ENCODE measurements at regions not wholly inside any gene's neighbourhood (a gene's known extent, or its start where the extent isn't known, plus 50 kb on each side); places are given as distances from the start of the nearest gene placed in this dataset.

- Histone ChIP-seq H3K27me3 (ENCODE audit: control insufficient read depth, insufficient read depth, low read length) (no peaks in the 10 kb centered on the region), H3K36me3 (ENCODE audit: control insufficient read depth, insufficient read depth, low read length) (no peaks in the 10 kb centered on the region), H3K4me3 (ENCODE audit: low read depth, low read length) (no peak overlapping the region)
- TF ChIP-seq CTCF (IDR thresholded peaks at IDR 0.05; ENCODE audit: insufficient read depth, low read length, severe bottlenecking): no peak
- FAIRE-seq (no peak), DNase-seq (ENCODE audit: low read depth) (no peak)
Observed at GRCh38 chr20:52246366-52246765, 54.8 kb upstream of the ZFP64 start.

DNA sequence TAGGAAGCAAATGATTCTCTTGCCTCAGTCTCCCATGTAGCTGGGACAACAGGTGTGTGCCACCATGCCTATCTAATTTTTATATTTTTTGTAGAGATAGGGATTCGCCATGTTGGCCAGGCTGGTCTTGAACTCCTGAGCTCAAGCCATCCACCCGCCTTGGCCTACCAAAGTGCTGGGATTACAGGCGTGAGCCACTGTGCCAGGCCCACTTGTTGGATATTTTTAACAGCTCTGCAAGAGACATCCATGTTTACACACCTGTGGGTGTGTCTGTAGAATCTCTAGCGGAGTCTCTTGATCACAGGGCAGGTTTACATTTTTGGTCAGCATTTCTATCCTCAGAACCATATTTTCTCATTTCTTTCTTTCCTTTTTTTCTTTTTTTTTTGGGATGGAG lies 53.1 kb upstream of the ZFP64 start:
- FAIRE-seq (no peak), DNase-seq (ENCODE audit: low read depth) (no peak)
- Histone ChIP-seq H3K27me3 (ENCODE audit: control insufficient read depth, insufficient read depth, low read length) (no peaks in the 10 kb centered on the region), H3K4me3 (ENCODE audit: low read depth, low read length) (no peak overlapping the region), H3K36me3 (ENCODE audit: control insufficient read depth, insufficient read depth, low read length) (no peaks in the 10 kb centered on the region)
- no peak for TF ChIP-seq CTCF (IDR thresholded peaks at IDR 0.05; ENCODE audit: insufficient read depth, low read length, severe bottlenecking)

DNA sequence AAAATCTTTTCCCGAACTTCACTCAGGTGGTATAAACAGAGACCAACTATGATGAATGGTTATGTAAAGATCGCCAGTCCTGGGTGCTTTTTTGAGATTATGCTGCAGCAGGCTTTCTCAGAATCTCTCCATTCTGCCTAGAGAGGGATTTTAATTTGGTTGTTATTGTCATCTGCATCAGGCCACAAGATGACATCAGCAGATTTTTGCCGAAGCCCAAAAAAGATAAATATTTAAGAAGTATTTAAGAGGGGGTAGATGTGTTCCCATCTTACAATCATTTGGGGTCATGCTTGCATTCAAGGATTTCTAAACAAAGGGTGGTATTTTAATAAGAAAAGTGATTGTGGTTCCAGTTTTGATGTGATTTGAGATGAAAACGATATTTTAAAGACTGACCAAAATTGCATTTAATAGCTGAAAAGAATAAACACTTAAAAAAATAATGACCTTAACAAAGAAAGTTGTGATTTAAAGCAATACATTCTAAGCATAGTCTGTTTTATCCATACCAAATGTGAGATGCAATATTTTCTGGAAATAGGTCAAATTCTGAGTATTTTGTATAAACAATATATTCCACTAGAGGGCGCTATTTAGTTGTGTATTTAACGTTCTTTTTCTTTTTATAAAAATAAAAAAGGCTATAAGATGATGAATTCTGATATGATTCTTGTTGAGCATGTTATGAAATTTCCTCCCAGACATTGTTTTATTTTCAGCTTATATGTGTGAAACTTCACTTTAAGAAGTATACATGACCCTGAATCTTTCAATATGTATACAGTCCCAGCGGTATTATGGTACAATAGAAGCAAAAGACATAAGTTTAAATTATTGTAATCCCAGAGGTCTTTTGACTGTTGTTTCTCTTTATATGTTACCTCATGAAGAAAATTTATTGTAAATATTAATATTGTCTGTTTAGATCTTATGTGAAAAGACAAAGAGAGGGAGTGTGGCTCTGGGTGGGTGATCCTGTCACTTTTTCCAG lies 51.0 kb upstream of the ZFP64 start:
- Histone ChIP-seq H3K36me3 (ENCODE audit: control insufficient read depth, insufficient read depth, low read length) (no peaks in the 10 kb centered on the region), H3K27me3 (ENCODE audit: control insufficient read depth, insufficient read depth, low read length) (no peaks in the 10 kb centered on the region), H3K4me3 (ENCODE audit: low read depth, low read length) (no peak overlapping the region)
- TF ChIP-seq CTCF (IDR thresholded peaks at IDR 0.05; ENCODE audit: insufficient read depth, low read length, severe bottlenecking): no peak
- FAIRE-seq: no peak
- DNase-seq (ENCODE audit: low read depth): peak; percentile 13

Data from bronchial epithelial cell (primary cell).